MM.1S (cell line): ENCODE measurements at regions not wholly inside any gene's neighbourhood (a gene's known extent, or its start where the extent isn't known, plus 50 kb on each side); places are given as distances from the start of the nearest gene placed in this dataset.

Experiments
- DNase-seq: peaks from one replicate; pipeline ENCODE4 v3.0.0-alpha.2; 2015
- H2AFZ ChIP-seq: fragments of 300-600 bp; sonication (generic); 2 replicates; pipeline ENCODE4 v1.6.0; 2016; ENCODE audit warnings: antibody characterized with exemption, low read length
- H3F3A ChIP-seq: fragments of 300-600 bp; sonication (generic); 2 replicates; pipeline ENCODE4 v1.6.1; 2016; ENCODE audit warnings: mild to moderate bottlenecking, antibody characterized with exemption, low read length, moderate library complexity, mixed read lengths; ENCODE audit not compliant: insufficient read depth
- H3K27ac ChIP-seq: fragments of 300-600 bp; sonication (generic); 2 replicates; pipeline ENCODE4 v1.5.1; 2016; ENCODE audit warnings: mild to moderate bottlenecking, low read length
- H3K27me3 ChIP-seq: fragments of 300-600 bp; sonication (generic); replicated peaks from 2 replicates; pipeline ENCODE4 v1.6.0; 2016; ENCODE audit warnings: low read length; ENCODE audit not compliant: insufficient read depth
- H3K36me3 ChIP-seq: fragments of 300-600 bp; sonication (generic); replicated peaks from 2 replicates; pipeline ENCODE4 v1.6.1; 2016; ENCODE audit warnings: mild to moderate bottlenecking, low read length, mixed read lengths; ENCODE audit not compliant: insufficient read depth
- H3K4me1 ChIP-seq: fragments of 300-600 bp; sonication (generic); 2 replicates; pipeline ENCODE4 v1.6.1; 2016; ENCODE audit warnings: low read length, mixed read lengths
- H3K4me2 ChIP-seq: fragments of 300-600 bp; sonication (generic); 2 replicates; pipeline ENCODE4 v1.6.0; 2016; ENCODE audit warnings: low read depth, low read length
- H3K4me3 ChIP-seq: fragments of 300-600 bp; sonication (generic); 2 replicates; pipeline ENCODE4 v1.5.1; 2016; ENCODE audit warnings: low read length, mixed read lengths
- H3K79me2 ChIP-seq: fragments of 300-600 bp; sonication (generic); 2 replicates; pipeline ENCODE4 v1.6.1; 2016; ENCODE audit warnings: mixed run types, low read length, mixed read lengths
- H3K9ac ChIP-seq: fragments of 300-600 bp; sonication (generic); 2 replicates; pipeline ENCODE4 v1.6.1; 2016; ENCODE audit warnings: low read length, mixed read lengths
- H3K9me2 ChIP-seq: fragments of 300-600 bp; sonication (generic); replicated peaks from 2 replicates; pipeline ENCODE4 v1.6.1; 2016; ENCODE audit warnings: mild to moderate bottlenecking, low read length, mixed read lengths; ENCODE audit not compliant: insufficient read depth
- H3K9me3 ChIP-seq: fragments of 300-600 bp; sonication (generic); replicated peaks from 2 replicates; pipeline ENCODE4 v1.6.1; 2016; ENCODE audit warnings: mild to moderate bottlenecking, low read length, mixed read lengths; ENCODE audit not compliant: insufficient read depth
- H4K20me1 ChIP-seq: fragments of 300-600 bp; sonication (generic); 2 replicates; pipeline ENCODE4 v1.6.1; 2016; ENCODE audit warnings: mild to moderate bottlenecking, low read length, moderate library complexity, mixed read lengths; ENCODE audit not compliant: insufficient read depth
- CTCF ChIP-seq: fragments of 300-600 bp; sonication (generic); IDR thresholded peaks from 2 replicates; pipeline ENCODE4 v1.5.1; 2016; ENCODE audit warnings: antibody characterized with exemption, low read length, mixed read lengths
- EZH2 ChIP-seq: fragments of 300-600 bp; sonication (generic); optimal IDR thresholded peaks from 2 replicates; pipeline ENCODE3; 2017; ENCODE audit warnings: low read depth, mild to moderate bottlenecking, antibody characterized with exemption, low read length, mixed read lengths
- EZH2phosphoT487 ChIP-seq: fragments of 300-600 bp; sonication (generic); IDR thresholded peaks from 2 replicates; pipeline ENCODE4 v1.6.1; 2018; ENCODE audit warnings: antibody characterized with exemption, low read length

- Histone ChIP-seq H3K27me3 (no peaks in the 10 kb centered on the region), H3K9me2 (no peaks in the 10 kb centered on the region), H3K9me3 (no peaks in the 10 kb centered on the region), H3K9ac (no peak overlapping the region), H2AFZ (no peak overlapping the region), H3K27ac (no peak overlapping the region), H3K4me2 (no peak overlapping the region), H3K4me3 (no peak overlapping the region), H3K4me1 (no peaks in the 10 kb centered on the region), H3K79me2 (no peaks in the 10 kb centered on the region), H3F3A (no peaks in the 10 kb centered on the region), H4K20me1 (no peaks in the 10 kb centered on the region), H3K36me3 (no peaks in the 10 kb centered on the region)
- DNase-seq: no peak
- no peak for TF ChIP-seq EZH2
- TF ChIP-seq CTCF: no peak
These were observed 195.3 kb upstream of the NR4A3 start for GRCh38 chr9:99626426-99626825.

GRCh38 chr9:99628285-99628684 lies 193.4 kb upstream of the NR4A3 start:
- Histone ChIP-seq H3K9ac (no peak overlapping the region), H3K9me3 (no peaks in the 10 kb centered on the region), H3K36me3 (no peaks in the 10 kb centered on the region), H3K4me3 (no peak overlapping the region), H3K4me1 (no peaks in the 10 kb centered on the region), H3K9me2 (no peaks in the 10 kb centered on the region), H3F3A (no peaks in the 10 kb centered on the region), H3K79me2 (no peaks in the 10 kb centered on the region), H3K27ac (no peak overlapping the region), H3K27me3 (no peaks in the 10 kb centered on the region), H3K4me2 (no peak overlapping the region), H4K20me1 (no peaks in the 10 kb centered on the region), H2AFZ (no peak overlapping the region)
- TF ChIP-seq CTCF: no peak
- TF ChIP-seq EZH2: no peak
- TF ChIP-seq EZH2phosphoT487: no peak
- DNase-seq: no peak

GRCh38 chr9:99628849-99629620 lies 192.7 kb upstream of the NR4A3 start:
- Histone ChIP-seq H3K27ac (no peak overlapping the region), H3F3A (no peaks in the 10 kb centered on the region), H3K4me3 (no peak overlapping the region), H3K36me3 (no peaks in the 10 kb centered on the region), H3K4me2 (no peak overlapping the region), H3K9me3 (no peaks in the 10 kb centered on the region), H4K20me1 (no peaks in the 10 kb centered on the region), H2AFZ (no peak overlapping the region), H3K79me2 (no peaks in the 10 kb centered on the region), H3K27me3 (no peaks in the 10 kb centered on the region), H3K9me2 (no peaks in the 10 kb centered on the region), H3K4me1 (no peaks in the 10 kb centered on the region), H3K9ac (no peak overlapping the region)
- DNase-seq: no peak
- TF ChIP-seq EZH2: no peak
- TF ChIP-seq CTCF: no peak
- TF ChIP-seq EZH2phosphoT487: no peak
